ENCODE measurements at regions not wholly inside any gene's neighbourhood (a gene's known extent, or its start where the extent isn't known, plus 50 kb on each side); places are given as distances from the start of the nearest gene placed in this dataset.

GRCh38 chr14:105862581-105863239 is 336.3 kb downstream of the TMEM121 start:
- no peak for TF ChIP-seq CTCF (conservative IDR thresholded peaks at IDR 0.05)
- H3K27ac ChIP-seq, result no peak overlapping the region

GRCh38 chr14:105863296-105864108 is 337.1 kb downstream of the TMEM121 start:
- no peak overlapping the region for H3K27ac ChIP-seq
- TF ChIP-seq CTCF (conservative IDR thresholded peaks at IDR 0.05), result no peak

DNA sequence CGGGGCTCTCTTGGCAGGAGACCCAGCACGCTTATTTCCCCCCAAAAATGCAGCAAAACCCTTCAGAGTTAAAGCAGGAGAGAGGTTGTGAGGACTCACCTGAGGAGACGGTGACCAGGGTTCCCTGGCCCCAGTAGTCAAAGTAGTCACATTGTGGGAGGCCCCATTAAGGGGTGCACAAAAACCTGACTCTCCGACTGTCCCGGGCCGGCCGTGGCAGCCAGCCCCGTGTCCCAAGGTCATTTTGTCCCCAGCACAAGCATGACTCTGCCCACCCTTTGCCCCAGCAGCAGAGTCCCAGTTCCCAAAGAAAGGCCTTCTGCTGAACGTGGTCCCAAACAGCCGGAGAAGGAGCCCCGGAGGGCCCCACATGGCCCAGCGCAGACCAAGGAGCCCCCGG is 337.7 kb downstream of the TMEM121 start:
- TF ChIP-seq CTCF (conservative IDR thresholded peaks at IDR 0.05), result no peak
- no peak overlapping the region for H3K27ac ChIP-seq

GRCh38 chr14:105864651-105865265 is 338.4 kb downstream of the TMEM121 start:
- TF ChIP-seq CTCF (conservative IDR thresholded peaks at IDR 0.05), result no peak
- H3K27ac ChIP-seq, result no peak overlapping the region

GRCh38 chr14:105865266-105865903 is 339.0 kb downstream of the TMEM121 start:
- TF ChIP-seq CTCF (conservative IDR thresholded peaks at IDR 0.05), result no peak
- no peak overlapping the region for H3K27ac ChIP-seq

DNA sequence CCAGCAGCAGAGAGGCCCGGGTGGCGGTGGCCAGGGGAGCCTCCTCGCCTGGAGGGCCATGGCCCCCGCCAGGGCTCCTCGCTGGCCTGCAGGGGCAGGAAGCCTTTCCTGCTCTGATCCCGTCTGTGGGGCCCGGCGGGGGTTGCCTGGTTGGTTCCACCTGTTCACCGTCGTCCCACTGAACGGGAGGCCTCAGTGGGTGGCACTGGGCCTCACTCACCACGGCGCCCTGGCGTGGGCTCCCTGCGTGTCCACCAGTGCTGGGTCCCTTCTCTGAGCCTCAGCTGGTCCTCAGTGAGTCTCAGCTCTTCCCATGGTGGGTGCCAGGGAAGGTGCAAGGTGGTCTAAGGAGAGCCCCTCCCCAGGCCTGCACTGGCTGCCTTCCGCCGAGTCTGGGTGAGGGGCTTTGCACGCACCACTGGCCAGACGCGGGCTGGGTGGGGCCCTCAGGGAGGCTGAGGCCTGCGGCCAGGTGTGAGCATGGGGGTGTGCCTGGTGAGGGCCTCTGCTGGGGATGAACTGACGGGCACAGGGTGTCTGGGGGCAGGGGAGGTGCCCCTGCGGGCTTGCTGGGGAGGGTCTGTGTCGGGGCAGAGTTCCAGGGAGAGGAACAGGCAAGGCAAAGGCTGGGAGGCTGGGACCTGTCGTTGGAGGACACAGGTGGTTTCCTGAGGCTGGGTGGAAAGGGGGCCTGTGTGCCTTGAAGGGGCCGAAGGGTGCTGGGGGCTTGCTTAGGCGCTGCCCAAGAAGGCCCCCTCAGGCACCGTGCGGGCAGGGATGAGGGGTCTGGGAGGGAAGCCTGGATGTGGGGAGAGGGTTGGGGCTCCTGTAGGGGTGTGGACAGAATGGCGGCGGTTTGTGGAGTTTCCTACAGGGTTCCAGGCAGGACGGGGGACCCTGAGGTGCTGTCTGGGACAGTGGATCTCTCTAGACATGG is 339.8 kb downstream of the TMEM121 start:
- H3K27ac ChIP-seq, result no peak overlapping the region
- no peak for TF ChIP-seq CTCF (conservative IDR thresholded peaks at IDR 0.05)

All from VCaP (cell line).